ENCODE measurements at regions not wholly inside any gene's neighbourhood (a gene's known extent, or its start where the extent isn't known, plus 50 kb on each side); places are given as distances from the start of the nearest gene placed in this dataset.

GRCh38 chr5:125269926-125270325 is 523.5 kb upstream of the ZNF608 start:
- in situ Hi-C loops (cut with HindIII; ENCODE audit: low pct_unique_long_range_greater_than_20kb, low sequenced_read_pairs): no loop called here
- H3K27ac ChIP-seq (ENCODE audit: low read length): no peak overlapping the region
- POLR2A ChIA-PET: no interaction called here
- DNase-seq (ENCODE audit: low read depth, low spot score): no peak
- CTCF ChIA-PET: no interaction called here
- H3K4me3 ChIP-seq (ENCODE audit: low read depth in 2 of 2, low read length in 2 of 2): no peak overlapping the region
- H3K9me3 ChIP-seq (ENCODE audit: control insufficient read depth, insufficient read depth, low read depth, low read length): no peaks in the 10 kb centered on the region
- intact Hi-C loops (cut with micrococcal nuclease; ENCODE audit: unreplicated experiment): no loop called here
- peaks cover 3% of the 10 kb centered on the region; the same call in 1 of the 2 replicates for H3K4me1 ChIP-seq (ENCODE audit: control insufficient read depth, insufficient read depth, low read length)
- no peak for ATAC-seq
- no TSS peak for BruUV-seq (replicated peaks)
- TF ChIP-seq POLR2AphosphoS5 (IDR thresholded peaks at IDR 0.05; ENCODE audit: low read depth, low read length): no peak
- TF ChIP-seq SIN3A (IDR thresholded peaks at IDR 0.05; ENCODE audit: borderline replicate concordance, insufficient read depth, low read depth, low read length): no peak
- TF ChIP-seq REST (IDR thresholded peaks at IDR 0.05; ENCODE audit: insufficient read depth in 1 of 2, low read depth in 2 of 2, low read length in 1 of 2): no peak
- no peak for TF ChIP-seq CTCF (IDR thresholded peaks at IDR 0.05)
- no peak for TF ChIP-seq TCF7L2 (IDR thresholded peaks at IDR 0.05; ENCODE audit: low read depth, low read length)
- no peaks in the 10 kb centered on the region for H3K36me3 ChIP-seq (ENCODE audit: control insufficient read depth, insufficient read depth, low read length)
- H3K27me3 ChIP-seq (ENCODE audit: control insufficient read depth, insufficient read depth, low read length): no peaks in the 10 kb centered on the region

- intact Hi-C loops (cut with micrococcal nuclease; ENCODE audit: unreplicated experiment): no loop called here
- Histone ChIP-seq H3K27ac (ENCODE audit: low read length) (0 out of 2 replicates have a peak overlapping the region, but pooled peaks have one; percentile 20), H3K4me1 (ENCODE audit: control insufficient read depth, insufficient read depth, low read length) (peaks cover 12% of the 10 kb centered on the region; the same call in 1 of the 2 replicates), H3K36me3 (ENCODE audit: control insufficient read depth, insufficient read depth, low read length) (no peaks in the 10 kb centered on the region), H3K9me3 (ENCODE audit: control insufficient read depth, insufficient read depth, low read depth, low read length) (no peaks in the 10 kb centered on the region), H3K27me3 (ENCODE audit: control insufficient read depth, insufficient read depth, low read length) (no peaks in the 10 kb centered on the region), H3K4me3 (ENCODE audit: low read depth in 2 of 2, low read length in 2 of 2) (no peak overlapping the region)
- POLR2A ChIA-PET: no interaction called here
- BruUV-seq (replicated peaks): no TSS peak
- CTCF ChIA-PET: no interaction called here
- in situ Hi-C loops (cut with HindIII; ENCODE audit: low pct_unique_long_range_greater_than_20kb, low sequenced_read_pairs): no loop called here
- TF ChIP-seq CTCF (IDR thresholded peaks at IDR 0.05) (no peak), POLR2AphosphoS5 (IDR thresholded peaks at IDR 0.05; ENCODE audit: low read depth, low read length) (no peak), TCF7L2 (IDR thresholded peaks at IDR 0.05; ENCODE audit: low read depth, low read length) (no peak), SIN3A (IDR thresholded peaks at IDR 0.05; ENCODE audit: borderline replicate concordance, insufficient read depth, low read depth, low read length) (no peak), REST (IDR thresholded peaks at IDR 0.05; ENCODE audit: insufficient read depth in 1 of 2, low read depth in 2 of 2, low read length in 1 of 2) (no peak)
- DNase-seq (ENCODE audit: low read depth, low spot score) (no peak), ATAC-seq (no peak)
Measured at GRCh38 chr5:125272357-125272756, 525.9 kb upstream of the ZNF608 start.
